B cell (primary cell): ENCODE measurements at regions not wholly inside any gene's neighbourhood (a gene's known extent, or its start where the extent isn't known, plus 50 kb on each side); places are given as distances from the start of the nearest gene placed in this dataset.

Source experiments
- ATAC-seq: fragments of 200-7000 bp; cut with Tn5 transposase; one replicate; pipeline ENCODE4 v1.10.0; 2021; ENCODE audit warnings: low read depth, mild to moderate bottlenecking, moderate number of reproducible peaks, moderate library complexity
- CTCF ChIA-PET: fragments of 350-600 bp; sonication (Branson Sonifier 250); formaldehyde crosslinking; loops from one replicate; lab custom pipeline; 2021; ENCODE audit warnings: antibody characterized with exemption, inconsistent platforms; lab: Charles Lee
- POLR2A ChIA-PET: fragments of 350-600 bp; sonication (Branson Sonifier 250); formaldehyde crosslinking; loops from one replicate; lab custom pipeline; 2021; ENCODE audit warnings: antibody characterized with exemption; lab: Charles Lee
- DNase-seq: peaks from one replicate; pipeline ENCODE4 v3.0.0; 2013
- H2AFZ ChIP-seq: 2 replicates; pipeline ENCODE4 v1.6.1; 2012; ENCODE audit warnings: mild to moderate bottlenecking, low read depth, low read length; ENCODE audit not compliant: insufficient read depth, poor library complexity, severe bottlenecking
- H3K27ac ChIP-seq, 2 donors: 1 replicate in 1 of 2; 2 replicates in 1 of 2; pipeline ENCODE4 v1.5.1; 2012 to 2013; ENCODE audit warnings: low read length in 2 of 2, mild to moderate bottlenecking in 2 of 2, moderate library complexity in 1 of 2
- H3K27me3 ChIP-seq, 4 experiments: fragments of 200-600 bp in 1 of 4; sonication (generic) in 1 of 4; replicated peaks in 1 of 4; 1 replicate in 2 of 4; 2 replicates in 2 of 4; pipeline versions ENCODE4 v1.6.1 to v1.7.0; 2013 to 2016; ENCODE audit warnings: low read length in 3 of 4, mild to moderate bottlenecking in 2 of 4, mixed read lengths in 1 of 4, moderate library complexity in 1 of 4; ENCODE audit not compliant: insufficient read depth in 4 of 4, control insufficient read depth in 3 of 4; ENCODE audit errors: control extremely low read depth in 1 of 4
- H3K36me3 ChIP-seq, 2 experiments: replicated peaks in 1 of 2; 1 replicate in 1 of 2; 2 replicates in 1 of 2; pipeline versions ENCODE4 v1.6.1 to v1.7.1; 2013; ENCODE audit warnings: low read length in 1 of 2; ENCODE audit not compliant: insufficient read depth in 2 of 2, control insufficient read depth in 1 of 2; ENCODE audit errors: control extremely low read depth in 1 of 2, extremely low read depth in 1 of 2
- H3K4me1 ChIP-seq, 2 donors: fragments of 200-600 bp in 1 of 2; sonication (generic) in 1 of 2; 1 replicate in 1 of 2; 2 replicates in 1 of 2; pipeline versions ENCODE4 v1.5.1 to v1.6.1; 2013 to 2017; ENCODE audit warnings: low read length in 2 of 2; ENCODE audit not compliant: control insufficient read depth in 2 of 2, insufficient read depth in 2 of 2
- H3K4me2 ChIP-seq: replicated peaks from 2 replicates; pipeline ENCODE3; 2012; ENCODE audit warnings: mild to moderate bottlenecking, low read depth, low read length; ENCODE audit not compliant: poor library complexity, severe bottlenecking
- H3K4me3 ChIP-seq, 5 experiments: fragments of 200-600 bp in 1 of 5; sonication (generic) in 1 of 5; 1 replicate in 3 of 5; 2 replicates in 2 of 5; pipeline versions ENCODE4 v1.5.1 to v1.7.0; 2011 to 2016; ENCODE audit warnings: low read length in 4 of 5, mild to moderate bottlenecking in 4 of 5, low read depth in 2 of 5, control low read depth in 1 of 5, moderate library complexity in 1 of 5; ENCODE audit not compliant: insufficient read depth in 1 of 5; ENCODE audit errors: control extremely low read depth in 1 of 5, extremely low read depth in 1 of 5
- H3K79me2 ChIP-seq: fragments of 200-600 bp; sonication (generic); one replicate; pipeline ENCODE4 v1.6.0; 2016; ENCODE audit warnings: low read length; ENCODE audit not compliant: control insufficient read depth, insufficient read depth
- H3K9ac ChIP-seq: fragments of 200-600 bp; sonication (generic); 2 replicates; pipeline ENCODE4 v1.6.1; 2017; ENCODE audit warnings: mild to moderate bottlenecking, low read length, moderate library complexity
- H3K9me3 ChIP-seq, 3 donors: one replicate each; pipeline versions ENCODE4 v1.6.1 to v1.7.1; 2013; ENCODE audit warnings: low read length in 2 of 3; ENCODE audit not compliant: control insufficient read depth in 2 of 3, insufficient read depth in 1 of 3; ENCODE audit errors: control extremely low read depth in 1 of 3
- H4K20me1 ChIP-seq: 2 replicates; pipeline ENCODE4 v1.6.0; 2012; ENCODE audit warnings: mild to moderate bottlenecking, low read length; ENCODE audit not compliant: insufficient read depth, control insufficient read depth, poor library complexity, severe bottlenecking
- H3K27ac Mint-ChIP-seq: one replicate; pipeline ENCODE4 v1.8.0; 2021; ENCODE audit warnings: mixed read lengths
- H3K27me3 Mint-ChIP-seq: one replicate; pipeline ENCODE4 v1.8.0; 2021; ENCODE audit warnings: mixed read lengths
- H3K4me1 Mint-ChIP-seq: one replicate; pipeline ENCODE4 v1.8.0; 2021; ENCODE audit warnings: mixed read lengths
- H3K4me3 Mint-ChIP-seq: one replicate; pipeline ENCODE4 v1.8.0; 2021; ENCODE audit warnings: mixed read lengths
- H3K9me3 Mint-ChIP-seq: one replicate; pipeline ENCODE4 v1.8.0; 2022; ENCODE audit warnings: mixed read lengths; ENCODE audit not compliant: insufficient read depth
- CTCF ChIP-seq: fragments of 200-600 bp; IDR thresholded peaks from one replicate; pipeline ENCODE4 v1.8.0; 2022; ENCODE audit warnings: antibody characterized with exemption, mild to moderate bottlenecking
- EZH2 ChIP-seq: IDR thresholded peaks from 2 replicates; pipeline ENCODE4 v1.6.1; 2012; ENCODE audit warnings: borderline replicate concordance, low read depth, mild to moderate bottlenecking, moderate library complexity, low read length; ENCODE audit not compliant: insufficient read depth, poor library complexity, severe bottlenecking
- WGBS: methylation state at CpG from one replicate; pipeline ENCODE4 v1.1.5; 2013; ENCODE audit warnings: missing lambda C conversion rate; ENCODE audit not compliant: insufficient coverage; 5-methylcytosine and 5-hydroxymethylcytosine counted together
- intact Hi-C: fragments of 100-400 bp; cut with micrococcal nuclease; formaldehyde crosslinking; loops from one replicate; pipeline ENCODE4 v1.10.0; 2022

- H2AFZ ChIP-seq: no peak overlapping the region
- H3K36me3 ChIP-seq: no peaks in the 10 kb centered on the region
- Mint-ChIP-seq H3K27ac (no peak overlapping the region), H3K27me3 (peaks cover 29% of the 10 kb centered on the region), H3K4me1 (no peaks in the 10 kb centered on the region), H3K4me3 (no peak overlapping the region), H3K9me3 (peaks cover 12% of the 10 kb centered on the region)
- no peak overlapping the region for H3K4me3 ChIP-seq
- CTCF ChIA-PET: no interaction called here
- no peaks in the 10 kb centered on the region for H3K79me2 ChIP-seq
- H3K9me3 ChIP-seq: peaks cover 2 to 15% (median 7%) of the 10 kb centered on the region in 3 donors
- H3K9ac ChIP-seq: no peak overlapping the region
- POLR2A ChIA-PET: no interaction called here
- intact Hi-C loops: loop anchor here (10.0 kb wide), 1 partner anchor 1786 kb away; no protein-coding TSS in a partner anchor
- no peak for ATAC-seq
- WGBS: no CpG with 5 or more reads among the region's 2 CpGs
- no peak overlapping the region for H3K4me2 ChIP-seq
- peaks cover 0 to 3% (median 0%) of the 10 kb centered on the region in 4 experiments for H3K27me3 ChIP-seq
- H4K20me1 ChIP-seq: no peaks in the 10 kb centered on the region
- H3K4me1 ChIP-seq: no peaks in the 10 kb centered on the region
- TF ChIP-seq CTCF (no peak), EZH2 (no peak)
- DNase-seq: no peak
- H3K27ac ChIP-seq: no peak overlapping the region
Observed at GRCh38 chr13:48761256-48761655, 107.5 kb downstream of the CYSLTR2 start.

- no peak overlapping the region for H3K4me2 ChIP-seq
- H3K4me1 Mint-ChIP-seq: peaks cover 2% of the 10 kb centered on the region
- H3K27ac Mint-ChIP-seq: no peak overlapping the region
- intact Hi-C loops: loop anchor here (1.0 to 10.0 kb wide), 5 partner anchors 172 to 1877 kb away; no protein-coding TSS in a partner anchor
- no peak overlapping the region for H3K9ac ChIP-seq
- peaks cover 40% of the 10 kb centered on the region for H3K27me3 Mint-ChIP-seq
- H3K4me3 ChIP-seq: no peak overlapping the region
- peaks cover 14% of the 10 kb centered on the region for H3K9me3 Mint-ChIP-seq
- DNase-seq: peak; percentile 87
- no peaks in the 10 kb centered on the region for H3K27me3 ChIP-seq
- no peaks in the 10 kb centered on the region for H3K36me3 ChIP-seq
- ATAC-seq: peak; percentile 100
- H3K9me3 ChIP-seq: peaks cover 0 to 16% (median 2%) of the 10 kb centered on the region in 3 donors
- H2AFZ ChIP-seq: no peak overlapping the region
- H3K79me2 ChIP-seq: no peaks in the 10 kb centered on the region
- no peaks in the 10 kb centered on the region for H4K20me1 ChIP-seq
- TF ChIP-seq CTCF (peak; percentile 99), EZH2 (no peak)
- no peak overlapping the region for H3K4me3 Mint-ChIP-seq
- no CpG with 5 or more reads among the region's 4 CpGs for WGBS
- peaks cover 0 to 2% of the 10 kb centered on the region in 2 donors for H3K4me1 ChIP-seq
- no peak overlapping the region for H3K27ac ChIP-seq
- CTCF ChIA-PET: interaction anchor here (0.6 to 4.2 kb wide), 28 partner anchors 9 to 1938 kb away, joined by 3 to 67 read pairs (median 4); partner anchors contain the start of genes MED4 and NUDT15
- POLR2A ChIA-PET: interaction anchor here (0.6 kb wide), 1 partner anchor 643 kb away, joined by 5 read pairs; no protein-coding TSS in a partner anchor
Observed at GRCh38 chr13:48769107-48769704, 115.5 kb downstream of the CYSLTR2 start.
